HepG2 (cell line): ENCODE measurements at regions not wholly inside any gene's neighbourhood (a gene's known extent, or its start where the extent isn't known, plus 50 kb on each side); places are given as distances from the start of the nearest gene placed in this dataset.

ENCODE experiments used
- ATAC-seq: fragments of 200-7000 bp; cut with Tn5 transposase; 3 replicates; pipeline ENCODE4 v1.9.1; 2020; ENCODE audit warnings: mild to moderate bottlenecking, moderate library complexity
- BruUV-seq: library from RNA; stranded (reverse); fragments of 400-500 nt; replicated peaks from 2 replicates; lab custom pipeline; 2021; lab: Mats Ljungman, UMichigan
- CTCF ChIA-PET: fragments of 300-600 bp; formaldehyde crosslinking; extraction: SDS; loops from one replicate; lab custom pipeline; 2021; ENCODE audit warnings: low total read pairs, inconsistent platforms, low intra/inter-chr PET ratio; lab: Yijun Ruan, JAX
- POLR2A ChIA-PET: fragments of 350-600 bp; sonication (Branson Sonifier 250); formaldehyde crosslinking; loops from one replicate; lab custom pipeline; 2020; ENCODE audit warnings: antibody characterized with exemption, inconsistent platforms; lab: Yijun Ruan, JAX
- DNase-seq: peaks from one replicate; pipeline ENCODE4 v3.0.0-alpha.2; 2015; ENCODE audit warnings: low spot score
- FAIRE-seq: peaks from 3 replicates; lab custom pipeline; 2011; peaks lifted over from hg19 to GRCh38; lab: Jason Lieb, UNC
- H2AFZ ChIP-seq: one replicate; pipeline ENCODE4 v1.6.1; 2011; ENCODE audit warnings: low read length, inconsistent platforms
- H3K27ac ChIP-seq: fragments of 300-600 bp; 3 replicates; pipeline ENCODE4 v1.8.0; 2011; ENCODE audit warnings: mixed run types, mild to moderate bottlenecking, mixed read lengths, low read length, inconsistent platforms; ENCODE audit not compliant: insufficient read depth; ENCODE audit errors: extremely low read length
- H3K27me3 ChIP-seq, 2 experiments: fragments of 200-600 bp in 1 of 2; 2 replicates in 1 of 2; 3 replicates in 1 of 2; pipeline versions ENCODE4 v1.6.0 to v1.8.0; 2011; ENCODE audit warnings: low read length in 2 of 2, mild to moderate bottlenecking in 2 of 2, moderate library complexity in 2 of 2, inconsistent platforms in 1 of 2; ENCODE audit not compliant: insufficient read depth in 2 of 2, control insufficient read depth in 1 of 2
- H3K36me3 ChIP-seq, 2 experiments: fragments of 200-600 bp in 1 of 2; replicated peaks in 1 of 2; 2 replicates in 1 of 2; 3 replicates in 1 of 2; pipeline versions ENCODE4 v1.5.1 to v1.8.0; 2011; ENCODE audit warnings: low read length in 2 of 2, inconsistent platforms in 1 of 2; ENCODE audit not compliant: insufficient read depth in 2 of 2, control insufficient read depth in 1 of 2
- H3K4me1 ChIP-seq: 2 replicates; pipeline ENCODE4 v1.5.1; 2012; ENCODE audit warnings: low read length, inconsistent platforms; ENCODE audit not compliant: insufficient read depth
- H3K4me2 ChIP-seq: 2 replicates; pipeline ENCODE4 v1.6.0; 2011; ENCODE audit warnings: low read depth, low read length, inconsistent platforms
- H3K4me3 ChIP-seq, 3 experiments: fragments of 200-600 bp in 1 of 3; sonication (generic), shearing (Covaris generic) in 1 of 3; replicated peaks in 1 of 3; 2 replicates each; pipeline ENCODE4 v1.5.1; 2011 to 2016; ENCODE audit warnings: low read length in 3 of 3, inconsistent platforms in 2 of 3, low read depth in 2 of 3, mild to moderate bottlenecking in 2 of 3, control low read depth in 1 of 3, mixed read lengths in 1 of 3; ENCODE audit not compliant: insufficient read depth in 1 of 3
- H3K79me2 ChIP-seq: one replicate; pipeline ENCODE4 v1.6.1; 2011; ENCODE audit warnings: low read length, inconsistent platforms; ENCODE audit not compliant: insufficient read depth
- H3K9ac ChIP-seq: 2 replicates; pipeline ENCODE4 v1.6.0; 2011; ENCODE audit warnings: mild to moderate bottlenecking, low read depth, low read length, inconsistent platforms; ENCODE audit not compliant: insufficient read depth
- H3K9me3 ChIP-seq: 2 replicates; pipeline ENCODE4 v1.5.1; 2012; ENCODE audit warnings: mild to moderate bottlenecking, low read length
- H4K20me1 ChIP-seq: 2 replicates; pipeline ENCODE4 v1.6.0; 2011; ENCODE audit warnings: inconsistent platforms, mild to moderate bottlenecking, low read length, moderate library complexity; ENCODE audit not compliant: insufficient read depth
- FOSL1 ChIP-seq: sonication (generic); formaldehyde crosslinking; IDR thresholded peaks from 2 replicates; pipeline ENCODE4 v1.9.0; 2021; ENCODE audit warnings: missing genetic modification reagents, borderline replicate concordance
- GPN1 ChIP-seq: sonication (generic); formaldehyde crosslinking; IDR thresholded peaks from 2 replicates; pipeline ENCODE4 v1.5.1; 2020; ENCODE audit warnings: missing genetic modification reagents, borderline replicate concordance
- MAZ ChIP-seq, 2 experiments: sonication (generic) in 1 of 2; formaldehyde crosslinking in 1 of 2; IDR thresholded peaks; 2 replicates each; pipeline versions ENCODE4 v1.5.0 to v1.6.1; 2012 to 2020; ENCODE audit warnings: low read depth in 2 of 2, mild to moderate bottlenecking in 2 of 2, borderline replicate concordance in 1 of 2, improper control_type of control experiment in 1 of 2, low read length in 1 of 2, missing genetic modification reagents in 1 of 2, moderate library complexity in 1 of 2
- NFYB ChIP-seq: sonication (generic); formaldehyde crosslinking; IDR thresholded peaks from 2 replicates; pipeline ENCODE4 v1.4.0; 2020; ENCODE audit warnings: missing genetic modification reagents
- ZFP90 ChIP-seq: sonication (generic); formaldehyde crosslinking; IDR thresholded peaks from 2 replicates; pipeline ENCODE4 v1.8.0; 2022; ENCODE audit warnings: missing genetic modification reagents, mild to moderate bottlenecking, inconsistent platforms, borderline replicate concordance
- ZNF557 ChIP-seq: sonication (generic); formaldehyde crosslinking; IDR thresholded peaks from 2 replicates; pipeline ENCODE4 v1.4.0; 2020; ENCODE audit warnings: missing genetic modification reagents
- WGBS: methylation state at CpG from one replicate; pipeline ENCODE4 v1.1.6; 2017; ENCODE audit warnings: low lambda C conversion rate; 5-methylcytosine and 5-hydroxymethylcytosine counted together
- in situ Hi-C: cut with HindIII; loops from 2 replicates; pipeline ENCODE4 v1.10.0; 2017; ENCODE audit warnings: low pct_unique_long_range_greater_than_20kb; ENCODE audit not compliant: extremely low pct_ligation_motif_present
- intact Hi-C: fragments of 100-400 bp; cut with micrococcal nuclease; formaldehyde crosslinking; loops from one replicate; pipeline ENCODE4 v1.10.0; 2022; ENCODE audit not compliant: unreplicated experiment
- TF ChIP-seq, protein P1 (sequence below): sonication (generic); formaldehyde crosslinking; IDR thresholded peaks from 2 replicates; pipeline ENCODE4 v1.4.0; 2020; ENCODE audit warnings: missing genetic modification reagents, mild to moderate bottlenecking, borderline replicate concordance

DNA sequence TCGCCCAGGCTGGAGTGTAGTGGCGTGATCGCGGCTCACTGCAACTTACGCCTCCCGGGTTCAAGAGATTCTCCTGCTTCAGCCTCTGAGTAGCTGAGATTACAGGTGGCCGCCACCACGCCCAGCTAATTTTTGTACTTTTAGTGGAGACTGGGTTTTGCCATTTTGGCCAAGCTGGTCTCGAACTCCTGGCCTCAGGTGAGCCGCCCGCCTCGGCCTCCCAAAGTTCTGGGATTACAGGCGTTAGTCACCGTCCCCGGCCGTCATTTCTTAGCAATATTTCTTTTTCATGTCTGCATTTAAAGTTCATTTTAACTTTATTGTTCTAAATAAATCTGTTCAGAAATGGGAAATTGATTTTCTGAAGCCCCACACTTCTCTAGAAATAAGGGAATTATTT is 597.3 kb upstream of the DDX18 start:
- Histone ChIP-seq H3K4me3 (no peak overlapping the region), H2AFZ (no peak overlapping the region), H3K27ac (no peak overlapping the region), H3K27me3 (no peaks in the 10 kb centered on the region; a peak in 1 of 5 replicates), H3K79me2 (no peaks in the 10 kb centered on the region), H3K36me3 (no peaks in the 10 kb centered on the region), H4K20me1 (no peaks in the 10 kb centered on the region), H3K4me1 (no peaks in the 10 kb centered on the region), H3K9me3 (peaks cover 46% of the 10 kb centered on the region), H3K4me2 (no peak overlapping the region), H3K9ac (no peak overlapping the region)
- CTCF ChIA-PET = no interaction called here
- FAIRE-seq (no peak), ATAC-seq (no peak), DNase-seq (no peak)
- WGBS = 64% methylated on average over 16 of the region's 16 CpGs
- in situ Hi-C loops = no loop called here
- BruUV-seq = no TSS peak
- intact Hi-C loops = no loop called here
- TF ChIP-seq NFYB (CRISPR knock-in tag) (no peak), MAZ (IDR thresholded peaks at IDR 0.05; ENCODE audit: borderline replicate concordance, low read depth, low read length) (no peak), MAZ (CRISPR knock-in tag; IDR thresholded peaks at IDR 0.05; ENCODE audit: low read depth) (no peak), ZNF557 (CRISPR knock-in tag) (no peak), ZFP90 (CRISPR knock-in tag) (no peak), FOSL1 (CRISPR knock-in tag) (no peak), GPN1 (no peak)
- TF ChIP-seq, protein P1, sequence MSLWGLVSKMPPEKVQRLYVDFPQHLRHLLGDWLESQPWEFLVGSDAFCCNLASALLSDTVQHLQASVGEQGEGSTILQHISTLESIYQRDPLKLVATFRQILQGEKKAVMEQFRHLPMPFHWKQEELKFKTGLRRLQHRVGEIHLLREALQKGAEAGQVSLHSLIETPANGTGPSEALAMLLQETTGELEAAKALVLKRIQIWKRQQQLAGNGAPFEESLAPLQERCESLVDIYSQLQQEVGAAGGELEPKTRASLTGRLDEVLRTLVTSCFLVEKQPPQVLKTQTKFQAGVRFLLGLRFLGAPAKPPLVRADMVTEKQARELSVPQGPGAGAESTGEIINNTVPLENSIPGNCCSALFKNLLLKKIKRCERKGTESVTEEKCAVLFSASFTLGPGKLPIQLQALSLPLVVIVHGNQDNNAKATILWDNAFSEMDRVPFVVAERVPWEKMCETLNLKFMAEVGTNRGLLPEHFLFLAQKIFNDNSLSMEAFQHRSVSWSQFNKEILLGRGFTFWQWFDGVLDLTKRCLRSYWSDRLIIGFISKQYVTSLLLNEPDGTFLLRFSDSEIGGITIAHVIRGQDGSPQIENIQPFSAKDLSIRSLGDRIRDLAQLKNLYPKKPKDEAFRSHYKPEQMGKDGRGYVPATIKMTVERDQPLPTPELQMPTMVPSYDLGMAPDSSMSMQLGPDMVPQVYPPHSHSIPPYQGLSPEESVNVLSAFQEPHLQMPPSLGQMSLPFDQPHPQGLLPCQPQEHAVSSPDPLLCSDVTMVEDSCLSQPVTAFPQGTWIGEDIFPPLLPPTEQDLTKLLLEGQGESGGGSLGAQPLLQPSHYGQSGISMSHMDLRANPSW (CRISPR knock-in tag) = no peak
- POLR2A ChIA-PET = no interaction called here
